Adipocyte (in vitro differentiated cells): ENCODE measurements at regions not wholly inside any gene's neighbourhood (a gene's known extent, or its start where the extent isn't known, plus 50 kb on each side); places are given as distances from the start of the nearest gene placed in this dataset.

ENCODE experiments used
- DNase-seq: peaks from one replicate; pipeline ENCODE4 v3.0.0-alpha.2; 2015; ENCODE audit warnings: low read depth
- H3K27me3 ChIP-seq: replicated peaks from 2 replicates; pipeline ENCODE4 v1.7.0; 2013; ENCODE audit warnings: mild to moderate bottlenecking, low read length, moderate library complexity; ENCODE audit not compliant: control insufficient read depth, insufficient read depth
- H3K36me3 ChIP-seq: 2 replicates; pipeline ENCODE4 v1.7.0; 2013; ENCODE audit warnings: low read length, mild to moderate bottlenecking, moderate library complexity; ENCODE audit not compliant: control insufficient read depth, insufficient read depth, severe bottlenecking
- H3K4me1 ChIP-seq: 2 replicates; pipeline ENCODE4 v1.7.0; 2013; ENCODE audit warnings: mild to moderate bottlenecking, low read length, moderate library complexity; ENCODE audit not compliant: control insufficient read depth, insufficient read depth
- H3K4me3 ChIP-seq: 2 replicates; pipeline ENCODE4 v1.7.0; 2013; ENCODE audit warnings: mild to moderate bottlenecking, low read length, moderate library complexity
- H3K9ac ChIP-seq: 2 replicates; pipeline ENCODE4 v1.7.0; 2013; ENCODE audit warnings: mild to moderate bottlenecking, low read length, moderate library complexity
- H3K9me3 ChIP-seq: 2 replicates; pipeline ENCODE4 v1.7.0; 2013; ENCODE audit warnings: mild to moderate bottlenecking, low read length, moderate library complexity; ENCODE audit not compliant: control insufficient read depth

DNA sequence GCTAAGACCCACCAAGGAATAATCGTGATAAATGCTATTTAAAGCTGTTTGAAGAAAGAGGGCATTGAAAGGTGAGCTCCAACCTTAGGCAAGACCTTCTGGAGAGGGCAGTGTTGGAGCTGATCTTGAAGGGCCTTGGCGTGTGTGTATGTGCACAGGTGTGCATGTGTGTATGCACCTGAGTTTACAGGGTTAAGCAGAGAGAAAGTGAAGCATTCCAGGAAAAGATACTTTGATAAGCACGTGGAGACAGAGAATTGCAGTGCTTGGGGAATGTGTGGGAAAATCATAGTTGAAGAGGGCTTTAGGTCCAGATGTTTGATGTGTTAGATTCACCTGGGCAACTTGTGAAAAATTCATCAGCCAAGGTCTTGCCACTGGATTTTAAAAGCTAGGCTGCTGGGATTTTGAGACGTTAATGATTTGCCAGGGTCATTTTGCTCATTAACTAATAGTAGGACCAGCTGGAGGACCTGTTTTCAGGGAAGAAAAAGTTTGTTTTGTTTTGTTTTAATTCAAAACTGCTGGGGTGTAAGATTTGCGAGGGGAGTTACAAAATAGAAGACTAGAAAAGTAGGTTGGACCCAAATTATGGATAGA, 78.3 kb upstream of the ANKRD55 start:
- no peak for DNase-seq
- Histone ChIP-seq H3K9ac (no peak overlapping the region), H3K27me3 (peaks cover 13% of the 10 kb centered on the region), H3K9me3 (peaks cover 6% of the 10 kb centered on the region), H3K4me3 (no peak overlapping the region), H3K4me1 (no peaks in the 10 kb centered on the region), H3K36me3 (no peaks in the 10 kb centered on the region)

DNA sequence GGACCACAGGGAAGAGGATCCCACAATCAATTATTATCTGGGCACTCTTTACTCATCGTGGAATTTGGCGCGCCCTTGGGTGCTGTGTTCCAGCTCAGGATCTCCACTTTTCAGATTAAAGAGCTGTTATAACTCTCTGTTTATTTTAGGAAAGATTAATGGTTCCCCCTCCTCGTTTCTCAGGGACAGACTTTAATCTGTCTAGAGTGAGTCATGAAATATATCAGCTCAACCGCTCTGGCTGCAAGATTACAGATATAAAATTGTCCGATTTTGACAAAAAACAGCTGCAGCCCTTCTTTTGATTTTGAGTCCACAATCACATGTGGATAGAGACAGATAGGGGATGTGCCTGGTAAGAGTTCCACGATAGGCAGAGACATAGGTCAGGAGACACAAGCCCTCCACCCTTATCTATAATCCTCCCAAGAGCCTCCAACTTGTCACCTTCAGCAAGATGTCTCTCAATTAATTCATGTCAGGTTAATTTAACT, 77.6 kb upstream of the ANKRD55 start:
- no peak overlapping the region for H3K9ac ChIP-seq
- no peak for DNase-seq
- no peaks in the 10 kb centered on the region for H3K4me1 ChIP-seq
- no peak overlapping the region for H3K4me3 ChIP-seq
- no peaks in the 10 kb centered on the region for H3K36me3 ChIP-seq
- H3K9me3 ChIP-seq = peaks cover 10% of the 10 kb centered on the region
- H3K27me3 ChIP-seq = peaks cover 13% of the 10 kb centered on the region

DNA sequence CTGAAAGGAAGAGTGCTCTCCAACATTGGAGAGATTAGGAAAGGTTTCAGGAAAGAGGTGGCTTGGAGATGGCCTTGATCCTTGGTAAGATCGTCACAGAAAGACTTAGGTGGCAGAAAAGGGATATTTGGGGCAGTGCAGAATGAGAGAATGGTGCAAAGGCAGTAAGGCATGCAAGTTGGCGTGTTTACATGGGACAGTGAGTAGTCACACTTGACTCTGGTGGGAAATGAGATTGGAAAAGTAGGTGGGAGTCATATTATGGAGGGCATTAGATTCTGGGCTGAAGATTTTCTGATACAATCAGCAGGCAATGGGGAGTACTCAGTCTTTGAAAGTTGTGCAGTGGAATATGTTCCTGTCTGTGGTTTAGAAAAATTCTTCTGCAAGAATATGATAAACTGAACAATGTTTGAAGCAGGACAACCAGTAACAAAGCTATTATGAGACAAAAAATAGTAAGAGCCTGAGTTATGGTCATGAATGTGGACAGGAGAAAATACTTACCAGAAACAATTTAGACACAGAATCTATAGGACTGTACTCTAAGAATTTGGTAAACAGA, 76.2 kb upstream of the ANKRD55 start:
- Histone ChIP-seq H3K9me3 (peaks cover 10% of the 10 kb centered on the region), H3K9ac (no peak overlapping the region), H3K36me3 (no peaks in the 10 kb centered on the region), H3K27me3 (peaks cover 13% of the 10 kb centered on the region), H3K4me1 (no peaks in the 10 kb centered on the region), H3K4me3 (no peak overlapping the region)
- DNase-seq = peak; percentile 23

DNA sequence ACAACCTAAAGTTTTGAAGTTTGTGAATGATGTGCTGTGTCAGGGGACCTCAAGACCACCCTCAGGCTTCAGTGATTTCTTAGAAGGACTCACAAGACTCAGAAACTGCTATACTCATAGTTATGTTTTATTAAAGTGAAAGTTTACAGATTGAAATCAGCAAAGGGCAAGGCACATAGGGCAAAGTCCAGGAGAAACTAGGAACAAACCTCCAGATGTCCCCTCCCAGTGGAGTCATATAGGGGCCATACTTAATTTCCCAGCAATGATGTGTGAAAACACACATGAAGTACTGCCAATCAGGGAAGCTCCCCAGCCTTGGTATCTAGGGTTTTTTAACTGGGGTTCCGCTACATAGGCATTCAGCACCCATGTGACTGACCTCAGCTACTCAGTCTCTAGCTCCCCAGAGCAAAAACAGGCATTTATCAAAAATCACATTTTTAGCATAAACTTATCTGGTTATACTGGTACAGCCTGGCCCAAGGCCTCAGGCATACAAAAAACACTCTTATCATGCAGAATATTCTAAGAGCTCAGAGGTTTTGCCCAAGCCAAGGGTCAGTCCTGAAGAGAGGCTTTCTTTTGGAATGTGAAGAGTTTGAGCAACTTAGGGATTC, 74.7 kb upstream of the ANKRD55 start:
- Histone ChIP-seq H3K4me3 (no peak overlapping the region), H3K27me3 (peaks cover 13% of the 10 kb centered on the region), H3K9ac (no peak overlapping the region), H3K36me3 (no peaks in the 10 kb centered on the region), H3K4me1 (no peaks in the 10 kb centered on the region), H3K9me3 (peaks cover 10% of the 10 kb centered on the region)
- DNase-seq = no peak

DNA sequence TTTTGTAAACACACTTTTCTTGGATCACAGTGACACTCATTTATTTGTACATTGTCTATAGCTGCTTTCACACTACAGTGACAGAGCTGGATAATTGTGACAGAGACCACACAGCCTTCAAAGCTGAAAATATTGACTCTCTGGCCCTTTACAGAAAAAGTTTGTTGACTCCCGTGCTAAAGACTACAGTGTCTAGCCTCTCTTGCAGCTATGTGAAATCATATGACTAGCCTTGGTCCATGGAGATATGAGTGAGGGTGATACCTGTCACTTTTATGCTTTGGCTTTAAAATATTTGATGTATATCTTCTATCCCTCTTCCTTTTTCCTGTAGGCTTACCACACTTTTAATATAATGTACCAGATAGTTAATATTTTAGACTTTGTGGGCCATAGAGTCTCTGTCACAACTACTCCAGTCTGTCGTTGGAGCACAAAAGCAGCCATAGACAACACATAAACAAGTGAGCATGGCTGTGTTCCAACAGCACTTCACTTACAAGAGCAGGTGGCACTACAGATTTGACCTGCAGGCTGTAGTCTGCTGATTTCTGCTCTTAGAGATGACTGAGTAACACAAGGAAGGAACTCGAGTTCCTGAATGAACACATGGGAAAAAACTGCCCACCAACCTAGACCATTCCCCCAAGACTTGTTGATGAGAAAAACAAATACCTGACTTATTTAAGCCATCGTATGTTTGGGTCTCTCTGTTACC, 73.5 kb upstream of the ANKRD55 start:
- Histone ChIP-seq H3K27me3 (peaks cover 13% of the 10 kb centered on the region), H3K36me3 (no peaks in the 10 kb centered on the region), H3K9me3 (peaks cover 10% of the 10 kb centered on the region), H3K4me1 (no peaks in the 10 kb centered on the region), H3K9ac (no peak overlapping the region), H3K4me3 (no peak overlapping the region)
- DNase-seq = no peak

DNA sequence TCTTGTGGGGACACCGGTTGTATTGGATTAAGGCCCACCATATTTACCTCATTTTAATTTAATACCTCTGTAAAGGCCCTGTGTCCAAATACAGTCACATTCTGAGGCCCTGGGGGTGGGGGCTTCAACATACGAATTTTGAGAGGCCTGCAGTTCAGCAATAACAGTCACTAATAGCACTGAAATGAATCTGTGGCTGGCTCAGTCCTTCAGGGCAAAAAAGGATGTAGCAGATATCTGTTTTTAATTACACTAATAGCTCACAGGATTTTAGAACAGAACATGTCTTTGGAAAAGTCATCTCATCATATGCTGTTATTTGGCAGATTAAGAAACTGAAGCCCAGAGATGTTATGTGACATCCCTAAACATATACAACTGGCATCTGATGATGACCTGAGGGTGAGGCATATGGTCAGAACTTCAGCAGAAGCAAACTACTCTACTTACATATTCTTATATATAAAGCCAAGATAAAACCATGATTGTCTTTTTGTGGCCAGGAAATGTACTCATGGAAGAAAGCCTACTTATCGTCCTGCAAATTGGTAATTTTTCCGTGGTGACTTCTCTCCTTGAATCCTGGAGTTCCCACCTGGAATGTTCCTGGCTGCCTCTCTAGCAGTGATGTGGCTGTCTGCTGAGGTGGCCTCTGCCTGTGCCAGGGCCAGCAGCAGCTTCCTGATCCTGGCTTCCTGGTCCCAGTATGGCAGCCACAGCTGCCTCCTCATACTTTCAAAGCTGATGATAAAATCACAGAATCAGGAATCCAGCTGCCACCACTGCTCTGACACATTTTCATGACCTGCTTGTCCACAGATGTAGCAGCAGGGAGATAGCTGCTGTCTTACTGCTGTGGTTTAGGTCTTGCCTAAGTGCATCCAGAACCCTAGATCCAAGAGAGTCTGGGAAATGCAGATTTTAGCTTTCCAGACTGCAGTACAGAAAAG, 72.1 kb upstream of the ANKRD55 start:
- peaks cover 10% of the 10 kb centered on the region for H3K9me3 ChIP-seq
- H3K27me3 ChIP-seq = peaks cover 4% of the 10 kb centered on the region

DNA sequence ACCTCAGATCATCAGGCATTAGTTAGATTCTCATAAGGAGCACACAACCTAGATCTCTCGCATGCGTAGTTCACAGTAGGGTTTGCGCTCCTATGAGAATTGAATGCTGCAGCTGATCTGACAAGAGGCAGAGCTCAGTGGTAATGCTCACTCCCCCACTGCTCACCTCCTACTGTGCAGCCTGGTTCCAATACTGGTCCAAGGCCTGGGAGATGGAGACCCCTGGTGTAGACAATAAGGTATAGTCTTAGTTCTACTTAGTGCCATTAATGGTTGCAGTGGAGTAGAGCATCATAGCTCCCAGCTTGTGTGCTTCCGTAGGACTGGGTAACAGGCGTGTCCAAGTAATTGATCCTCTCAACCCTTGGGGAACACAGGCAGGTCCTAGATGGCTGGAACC, 70.4 kb upstream of the ANKRD55 start:
- Histone ChIP-seq H3K36me3 (no peaks in the 10 kb centered on the region), H3K9me3 (peaks cover 10% of the 10 kb centered on the region), H3K9ac (no peak overlapping the region), H3K4me1 (peaks cover 3% of the 10 kb centered on the region), H3K4me3 (no peak overlapping the region), H3K27me3 (no peaks in the 10 kb centered on the region)
- no peak for DNase-seq

More for the DNA sequence above, 72.1 kb upstream of the ANKRD55 start:
- no peak overlapping the region for H3K9ac ChIP-seq
- H3K36me3 ChIP-seq = no peaks in the 10 kb centered on the region
- DNase-seq = peak; percentile 43
- H3K4me3 ChIP-seq = no peak overlapping the region
- H3K4me1 ChIP-seq = no peaks in the 10 kb centered on the region

DNA sequence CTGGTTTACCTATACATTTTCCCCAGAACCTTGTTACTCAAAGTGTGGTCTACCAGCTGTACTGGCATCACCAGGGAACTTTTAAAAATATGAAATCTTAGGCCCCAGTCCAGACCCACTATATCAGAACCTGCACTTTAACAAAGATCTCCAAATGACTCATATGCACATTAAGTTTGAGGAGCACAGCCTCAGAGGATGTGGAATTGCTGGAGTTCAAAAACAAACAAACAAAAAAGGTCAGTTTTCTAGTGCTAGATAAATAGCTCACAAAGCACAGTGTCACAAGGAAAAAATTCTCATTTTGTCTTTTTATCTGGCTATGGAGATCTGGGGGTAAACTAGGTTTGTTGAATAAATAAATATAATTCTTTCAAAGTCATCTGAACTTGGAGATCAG, 68.9 kb upstream of the ANKRD55 start:
- no peaks in the 10 kb centered on the region for H3K36me3 ChIP-seq
- H3K4me1 ChIP-seq = peaks cover 9% of the 10 kb centered on the region
- DNase-seq = peak; percentile 47
- H3K27me3 ChIP-seq = no peaks in the 10 kb centered on the region
- H3K4me3 ChIP-seq = no peak overlapping the region
- no peak overlapping the region for H3K9ac ChIP-seq
- H3K9me3 ChIP-seq = peaks cover 10% of the 10 kb centered on the region

DNA sequence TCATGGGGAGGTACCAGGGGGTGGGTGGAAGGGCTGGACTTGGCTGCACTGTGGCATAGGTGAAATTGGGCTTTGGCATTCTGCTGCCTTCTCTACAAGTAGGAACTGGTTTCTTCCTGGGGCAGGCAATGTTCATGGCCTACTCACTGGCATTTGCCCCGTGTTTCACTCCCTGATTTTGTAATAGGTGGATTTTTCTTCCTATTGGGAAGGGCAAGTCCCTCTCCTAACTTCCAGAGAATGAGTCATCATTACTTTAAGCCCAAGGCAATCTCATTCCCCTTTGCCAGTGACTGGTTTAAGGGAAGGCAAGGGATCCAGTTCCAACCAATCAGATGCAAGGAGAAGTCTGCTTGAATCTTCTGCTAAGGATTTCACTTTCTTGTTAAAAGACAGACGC, 67.9 kb upstream of the ANKRD55 start:
- Histone ChIP-seq H3K4me1 (peaks cover 9% of the 10 kb centered on the region), H3K36me3 (no peaks in the 10 kb centered on the region), H3K27me3 (no peaks in the 10 kb centered on the region), H3K9ac (no peak overlapping the region), H3K4me3 (no peak overlapping the region), H3K9me3 (peaks cover under 1% of the 10 kb centered on the region)
- no peak for DNase-seq

DNA sequence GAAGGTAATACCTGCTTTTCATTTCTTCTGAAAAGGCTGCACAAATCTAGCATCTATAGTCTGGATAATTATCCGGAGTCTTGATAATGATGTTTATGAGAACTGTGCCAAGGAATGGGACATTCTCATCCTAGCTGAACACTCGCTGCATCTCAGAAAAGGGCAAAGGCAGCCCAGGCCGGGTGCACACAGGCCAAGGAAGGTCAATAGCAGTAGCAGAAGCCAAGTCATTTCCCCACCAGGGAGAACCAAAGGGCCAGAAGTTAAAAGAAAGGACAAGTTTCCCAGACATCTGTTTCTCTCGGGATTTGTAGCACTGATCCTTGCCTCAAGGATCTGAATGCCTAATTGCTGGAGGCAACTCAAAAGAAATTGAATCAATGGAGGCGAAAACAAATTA, 66.1 kb upstream of the ANKRD55 start:
- no peak for DNase-seq
- H3K4me1 ChIP-seq = peaks cover 9% of the 10 kb centered on the region
- H3K9ac ChIP-seq = no peak overlapping the region
- no peaks in the 10 kb centered on the region for H3K36me3 ChIP-seq
- H3K9me3 ChIP-seq = no peaks in the 10 kb centered on the region
- no peak overlapping the region for H3K4me3 ChIP-seq
- H3K27me3 ChIP-seq = no peaks in the 10 kb centered on the region
